ENCODE measurements at regions not wholly inside any gene's neighbourhood (a gene's known extent, or its start where the extent isn't known, plus 50 kb on each side); places are given as distances from the start of the nearest gene placed in this dataset.
"Not testable (repeated sequence)": the region's sequence is repeated elsewhere in the genome, so short reads cannot be mapped to it uniquely, and the experiment has no call there.

- no peaks in the 10 kb centered on the region for H3K9me3 ChIP-seq
- DNase-seq (ENCODE audit: low spot score in 2 of 2), result no peak
- H3K4me3 ChIP-seq, result no peak overlapping the region
- in situ Hi-C loops (cut with MboI; ENCODE audit: low sequenced_read_pairs), result loop anchor here (5.0 kb wide), 1 partner anchor 61 kb away; the partner anchor contains the start of gene GLUL
- peaks cover 31% of the 10 kb centered on the region for H3K4me1 ChIP-seq
- no peaks in the 10 kb centered on the region for H3K36me3 ChIP-seq (replicated peaks)
- H3K27me3 ChIP-seq (ENCODE audit: low read depth), result no peaks in the 10 kb centered on the region
Measured at GRCh38 chr1:182331387-182331786, 60.2 kb downstream of the GLUL start.

DNA sequence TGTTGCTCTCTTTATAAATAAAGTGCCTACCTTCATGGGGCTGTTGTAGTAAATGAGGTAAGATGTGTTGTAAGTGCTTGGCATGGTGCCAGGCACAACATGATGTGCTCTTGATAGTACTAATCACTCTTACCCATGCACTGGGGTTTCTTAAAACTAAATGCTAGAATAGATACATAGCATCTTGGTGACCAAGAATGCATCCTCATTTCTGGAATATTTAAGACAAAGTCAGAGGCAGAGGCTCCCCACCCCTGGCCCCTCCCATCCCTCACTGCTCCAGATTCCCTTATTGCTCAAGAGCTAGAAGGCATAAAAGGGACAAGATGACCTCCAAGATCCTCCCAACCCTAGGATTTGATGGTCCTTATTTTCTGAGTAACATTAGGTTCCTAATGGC is 61.3 kb downstream of the GLUL start:
- no peak for DNase-seq (ENCODE audit: low spot score in 2 of 2)
- in situ Hi-C loops (cut with MboI; ENCODE audit: low sequenced_read_pairs), result loop anchor here (5.0 kb wide), 1 partner anchor 62 kb away; the partner anchor contains the start of gene GLUL
- no peak overlapping the region for H3K4me3 ChIP-seq
- no peaks in the 10 kb centered on the region for H3K36me3 ChIP-seq (replicated peaks)
- no peaks in the 10 kb centered on the region for H3K9me3 ChIP-seq
- H3K4me1 ChIP-seq, result peaks cover 31% of the 10 kb centered on the region
- H3K27me3 ChIP-seq (ENCODE audit: low read depth), result no peaks in the 10 kb centered on the region

GRCh38 chr1:182329471-182329870 is 62.1 kb downstream of the GLUL start:
- no peaks in the 10 kb centered on the region for H3K27me3 ChIP-seq (ENCODE audit: low read depth)
- DNase-seq (ENCODE audit: low spot score in 2 of 2), result no peak
- no peak overlapping the region for H3K4me3 ChIP-seq
- peaks cover 31% of the 10 kb centered on the region for H3K4me1 ChIP-seq
- in situ Hi-C loops (cut with MboI; ENCODE audit: low sequenced_read_pairs), result no loop called here
- no peaks in the 10 kb centered on the region for H3K9me3 ChIP-seq
- H3K36me3 ChIP-seq (replicated peaks), result no peaks in the 10 kb centered on the region

- in situ Hi-C loops (cut with MboI; ENCODE audit: low sequenced_read_pairs), result no loop called here
- H3K4me1 ChIP-seq, result peaks cover 22% of the 10 kb centered on the region
- no peaks in the 10 kb centered on the region for H3K27me3 ChIP-seq (ENCODE audit: low read depth)
- no peak for DNase-seq (ENCODE audit: low spot score in 2 of 2)
- H3K36me3 ChIP-seq (replicated peaks), result no peaks in the 10 kb centered on the region
- no peaks in the 10 kb centered on the region for H3K9me3 ChIP-seq
- H3K4me3 ChIP-seq, result no peak overlapping the region
Measured at GRCh38 chr1:182328591-182328990, 63.0 kb downstream of the GLUL start.

GRCh38 chr1:182325339-182325738 is 66.3 kb downstream of the GLUL start:
- H3K9me3 ChIP-seq, result no peaks in the 10 kb centered on the region
- peaks cover 2% of the 10 kb centered on the region; the same call in 1 of the 2 replicates for H3K4me1 ChIP-seq
- H3K36me3 ChIP-seq (replicated peaks), result no peaks in the 10 kb centered on the region
- no peak for DNase-seq (ENCODE audit: low spot score in 2 of 2)
- no peak overlapping the region for H3K4me3 ChIP-seq
- no peaks in the 10 kb centered on the region for H3K27me3 ChIP-seq (ENCODE audit: low read depth)
- in situ Hi-C loops (cut with MboI; ENCODE audit: low sequenced_read_pairs), result no loop called here

DNA sequence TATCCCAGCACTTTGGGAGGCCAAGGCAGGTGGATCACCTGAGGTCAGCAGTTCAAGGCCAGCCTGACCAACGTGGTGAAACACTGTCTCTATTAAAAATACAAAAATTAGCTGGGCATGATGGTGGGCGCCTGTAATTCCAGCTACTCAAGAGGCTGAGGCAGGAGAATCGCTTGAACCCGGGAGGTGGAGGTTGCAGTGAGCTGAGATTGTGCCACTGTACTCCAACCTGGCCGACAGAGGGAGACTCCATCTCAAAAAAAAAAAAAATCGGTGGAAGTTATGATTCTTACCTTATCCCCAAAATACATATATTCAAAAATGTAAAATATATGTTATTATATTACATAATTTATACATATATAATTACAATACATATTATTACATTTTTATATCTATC is 70.1 kb downstream of the GLUL start:
- H3K4me3 ChIP-seq; H3K36me3 ChIP-seq (replicated peaks); H3K27me3 ChIP-seq (ENCODE audit: low read depth); H3K9me3 ChIP-seq; in situ Hi-C loops (cut with MboI; ENCODE audit: low sequenced_read_pairs); H3K4me1 ChIP-seq; DNase-seq (ENCODE audit: low spot score in 2 of 2): not testable (repeated sequence)

DNA sequence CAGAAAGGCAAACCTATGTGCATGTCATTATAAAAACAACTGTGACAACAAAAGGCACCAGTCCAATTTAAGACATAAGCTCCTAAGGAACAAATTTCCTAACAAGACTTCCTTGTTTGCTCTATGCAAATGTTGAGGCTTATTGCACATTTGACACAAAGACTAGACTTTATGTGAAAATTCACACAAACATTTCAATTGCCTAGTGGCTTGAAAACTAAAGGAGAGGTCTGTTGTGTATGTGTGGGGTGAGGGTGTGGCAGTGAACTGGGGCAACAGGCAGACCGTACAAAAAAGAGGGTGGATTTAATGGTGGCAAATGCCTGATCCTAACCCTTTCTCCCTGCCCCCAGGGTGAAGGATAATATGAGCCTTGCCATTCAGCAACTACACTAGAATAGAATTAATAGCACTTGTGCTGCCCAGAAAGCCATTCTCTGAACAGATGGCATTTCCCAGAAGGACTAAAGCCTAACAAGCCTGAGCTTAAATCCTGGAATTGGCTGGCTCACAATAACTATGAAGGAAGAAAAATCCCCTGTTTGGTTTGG is 73.9 kb downstream of the GLUL start:
- Histone ChIP-seq H3K27me3 (ENCODE audit: low read depth) (no peaks in the 10 kb centered on the region), H3K9me3 (no peaks in the 10 kb centered on the region), H3K4me1 (peaks cover 7% of the 10 kb centered on the region; the same call in 1 of the 2 replicates), H3K4me3 (no peak overlapping the region), H3K36me3 (replicated peaks) (no peaks in the 10 kb centered on the region)
- in situ Hi-C loops (cut with MboI; ENCODE audit: low sequenced_read_pairs), result no loop called here
- DNase-seq (ENCODE audit: low spot score in 2 of 2), result peak; percentile 28 to 66

DNA sequence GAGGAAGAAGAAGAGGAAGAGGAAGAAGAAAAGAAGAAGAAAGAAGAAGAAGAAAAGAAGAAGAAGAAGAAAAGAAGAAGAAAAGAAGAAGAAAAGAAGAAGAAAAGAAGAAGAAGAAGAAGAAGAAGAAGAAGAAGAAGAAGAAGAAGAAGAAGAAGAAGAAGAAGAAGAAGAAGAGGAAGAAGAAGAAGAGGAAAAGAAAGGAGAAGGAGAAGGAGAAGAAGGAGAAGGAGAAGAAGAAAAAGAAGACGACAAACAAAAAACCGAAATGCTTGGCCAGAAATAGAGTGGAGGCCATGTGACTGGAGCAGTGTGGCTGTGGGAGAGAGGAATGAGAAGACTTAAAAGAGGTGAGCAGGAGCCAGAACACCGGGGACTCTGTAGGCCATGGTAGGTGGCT is 75.1 kb downstream of the GLUL start:
- H3K4me3 ChIP-seq; in situ Hi-C loops (cut with MboI; ENCODE audit: low sequenced_read_pairs); H3K27me3 ChIP-seq (ENCODE audit: low read depth); H3K9me3 ChIP-seq; DNase-seq (ENCODE audit: low spot score in 2 of 2); H3K36me3 ChIP-seq (replicated peaks); H3K4me1 ChIP-seq: not testable (repeated sequence)

GRCh38 chr1:182315167-182315556 is 76.4 kb downstream of the GLUL start:
- Histone ChIP-seq H3K9me3 (no peaks in the 10 kb centered on the region), H3K36me3 (replicated peaks) (no peaks in the 10 kb centered on the region), H3K27me3 (ENCODE audit: low read depth) (no peaks in the 10 kb centered on the region), H3K4me1 (peaks cover 7% of the 10 kb centered on the region; the same call in 1 of the 2 replicates), H3K4me3 (no peak overlapping the region)
- no peak for DNase-seq (ENCODE audit: low spot score in 2 of 2)
- in situ Hi-C loops (cut with MboI; ENCODE audit: low sequenced_read_pairs), result no loop called here

- Histone ChIP-seq H3K4me3 (no peak overlapping the region), H3K36me3 (replicated peaks) (no peaks in the 10 kb centered on the region), H3K4me1 (peaks cover 9% of the 10 kb centered on the region), H3K9me3 (no peaks in the 10 kb centered on the region), H3K27me3 (ENCODE audit: low read depth) (no peaks in the 10 kb centered on the region)
- in situ Hi-C loops (cut with MboI; ENCODE audit: low sequenced_read_pairs), result no loop called here
- DNase-seq (ENCODE audit: low spot score in 2 of 2), result peak; percentile 63 to 67
Measured at GRCh38 chr1:182309631-182310351, 81.8 kb downstream of the GLUL start.

DNA sequence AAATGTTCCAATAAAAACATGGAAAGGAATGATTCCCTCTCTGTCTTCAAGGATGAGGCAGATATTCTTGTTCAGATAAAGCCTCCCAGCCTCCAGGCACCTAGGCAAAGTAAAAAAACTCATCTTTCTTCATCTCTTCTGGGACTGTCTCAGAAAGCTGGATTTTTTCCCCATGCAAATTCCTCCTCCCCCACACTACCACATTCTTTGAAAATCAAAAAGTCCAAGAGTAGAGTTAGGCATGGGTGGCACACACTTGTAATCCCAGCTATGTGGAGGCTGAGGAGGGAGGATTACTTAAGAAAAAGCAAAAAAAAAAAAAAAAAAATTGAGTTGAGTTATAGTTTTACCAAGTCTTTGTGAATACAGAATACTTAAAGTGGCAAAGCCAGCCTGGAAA is 82.8 kb downstream of the GLUL start:
- Histone ChIP-seq H3K4me3 (no peak overlapping the region), H3K4me1 (peaks cover 8% of the 10 kb centered on the region), H3K9me3 (no peaks in the 10 kb centered on the region), H3K36me3 (replicated peaks) (no peaks in the 10 kb centered on the region), H3K27me3 (ENCODE audit: low read depth) (no peaks in the 10 kb centered on the region)
- DNase-seq (ENCODE audit: low spot score in 2 of 2), result no peak
- in situ Hi-C loops (cut with MboI; ENCODE audit: low sequenced_read_pairs), result no loop called here

- H3K4me3 ChIP-seq; in situ Hi-C loops (cut with MboI; ENCODE audit: low sequenced_read_pairs): not testable (repeated sequence)
Measured at GRCh38 chr1:182307486-182307885, 84.1 kb downstream of the GLUL start.

DNA sequence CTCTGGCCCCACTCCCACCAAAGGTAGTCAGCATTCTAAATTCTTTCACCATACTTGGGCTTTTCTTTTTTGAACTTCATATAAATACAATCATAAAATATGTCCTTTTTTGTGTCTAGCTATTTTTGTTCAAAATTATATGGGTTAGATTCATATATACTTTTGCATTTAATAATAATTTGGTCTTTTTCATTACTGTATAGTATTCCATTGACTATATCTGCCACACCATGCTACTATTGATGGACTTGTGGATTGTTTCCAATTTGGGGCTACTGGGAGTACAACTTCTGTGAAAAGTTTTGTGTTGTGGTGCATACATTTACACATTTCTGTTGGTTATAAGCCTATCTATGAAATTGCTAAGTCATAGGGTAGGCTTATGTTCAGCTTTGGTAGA is 85.7 kb downstream of the GLUL start:
- no peak for DNase-seq (ENCODE audit: low spot score in 2 of 2)
- Histone ChIP-seq H3K36me3 (replicated peaks) (no peaks in the 10 kb centered on the region), H3K4me1 (peaks cover 8% of the 10 kb centered on the region), H3K27me3 (ENCODE audit: low read depth) (no peaks in the 10 kb centered on the region), H3K9me3 (no peaks in the 10 kb centered on the region), H3K4me3 (no peak overlapping the region)
- in situ Hi-C loops (cut with MboI; ENCODE audit: low sequenced_read_pairs), result no loop called here

More at GRCh38 chr1:182307486-182307885, 84.1 kb downstream of the GLUL start:
- not testable (repeated sequence) for H3K4me1 ChIP-seq; DNase-seq (ENCODE audit: low spot score in 2 of 2); H3K27me3 ChIP-seq (ENCODE audit: low read depth); H3K36me3 ChIP-seq (replicated peaks); H3K9me3 ChIP-seq

- no peak for DNase-seq (ENCODE audit: low spot score in 2 of 2)
Measured at GRCh38 chr1:182304627-182305026, 87.0 kb downstream of the GLUL start.

More at GRCh38 chr1:182304627-182305026, 87.0 kb downstream of the GLUL start:
- no peaks in the 10 kb centered on the region for H3K36me3 ChIP-seq (replicated peaks)
- H3K27me3 ChIP-seq (ENCODE audit: low read depth), result no peaks in the 10 kb centered on the region
- in situ Hi-C loops (cut with MboI; ENCODE audit: low sequenced_read_pairs), result no loop called here
- H3K9me3 ChIP-seq, result no peaks in the 10 kb centered on the region
- H3K4me3 ChIP-seq, result no peak overlapping the region
- peaks cover 4% of the 10 kb centered on the region; the same call in 1 of the 2 replicates for H3K4me1 ChIP-seq

Measured in HAP-1 (cell line).